Amniotic epithelial cell (primary cell): ENCODE measurements at regions not wholly inside any gene's neighbourhood (a gene's known extent, or its start where the extent isn't known, plus 50 kb on each side); places are given as distances from the start of the nearest gene placed in this dataset.
"Not testable (repeated sequence)": the region's sequence is repeated elsewhere in the genome, so short reads cannot be mapped to it uniquely, and the experiment has no call there.

Experiments used
- DNase-seq: peaks from one replicate; pipeline ENCODE4 v3.0.0-alpha.2; 2010; ENCODE audit warnings: low read depth

DNA sequence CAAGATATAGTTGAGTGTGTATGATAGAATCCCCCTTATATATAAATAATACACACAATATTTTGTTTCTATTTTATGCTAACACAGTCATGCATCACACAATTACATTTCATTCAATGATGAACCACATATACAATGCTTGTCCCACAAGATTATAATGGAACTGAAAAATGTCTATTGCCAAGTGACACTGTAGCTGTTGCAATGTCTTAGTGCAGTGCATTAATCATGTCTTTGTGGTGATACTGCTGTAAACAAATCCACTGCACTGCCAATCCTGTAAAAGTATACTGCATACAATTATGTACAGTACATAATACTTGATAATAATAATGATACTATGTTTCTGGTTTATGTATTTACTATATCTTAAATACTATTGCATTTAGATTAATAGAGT lies 512.1 kb upstream of the CNTN3 start:
- no peak for DNase-seq

- no peak for DNase-seq
Measured at GRCh38 chr3:75129101-75129500, 514.6 kb upstream of the CNTN3 start.

- DNase-seq = no peak
Measured at GRCh38 chr3:75136100-75136897, 521.8 kb upstream of the CNTN3 start.

GRCh38 chr3:75138345-75138744 lies 523.9 kb upstream of the CNTN3 start:
- DNase-seq = no peak

DNA sequence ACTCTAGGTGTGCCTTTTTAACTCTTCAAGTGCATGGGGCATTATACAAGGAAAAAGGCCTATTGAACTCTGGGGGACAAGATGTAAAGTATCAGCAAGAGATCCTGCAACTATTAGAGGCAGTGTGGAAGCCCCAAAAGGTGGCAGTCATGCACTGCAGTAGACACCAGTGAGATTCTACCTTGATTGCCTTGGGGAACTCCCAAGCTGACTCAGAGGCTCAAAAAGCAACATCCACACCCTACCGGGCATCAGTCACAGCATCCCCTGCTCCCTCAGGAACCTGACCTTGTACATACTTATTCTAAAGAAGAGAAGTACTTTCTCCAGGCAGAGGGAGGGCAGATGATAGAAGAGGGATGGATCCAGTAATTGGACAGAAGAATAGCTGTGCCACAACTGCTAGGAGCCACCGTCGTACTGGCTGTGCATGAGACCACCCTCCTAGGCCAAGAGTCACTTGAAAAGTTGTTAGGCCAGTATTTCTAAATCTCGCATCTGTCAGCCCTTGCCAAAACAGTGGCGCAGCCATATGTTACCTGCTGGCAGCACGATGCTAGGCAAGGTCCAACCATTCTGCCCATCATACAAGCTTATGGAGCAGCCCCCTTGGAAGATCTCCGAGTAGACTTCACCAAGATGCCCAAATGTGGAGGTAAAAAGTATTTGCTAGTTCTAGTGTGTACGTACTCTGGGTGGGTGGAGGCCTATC lies 523.1 kb upstream of the FRG2C start:
- no peak for DNase-seq

- DNase-seq = no peak
Measured at GRCh38 chr3:75144406-75144805, 519.7 kb upstream of the FRG2C start.

DNA sequence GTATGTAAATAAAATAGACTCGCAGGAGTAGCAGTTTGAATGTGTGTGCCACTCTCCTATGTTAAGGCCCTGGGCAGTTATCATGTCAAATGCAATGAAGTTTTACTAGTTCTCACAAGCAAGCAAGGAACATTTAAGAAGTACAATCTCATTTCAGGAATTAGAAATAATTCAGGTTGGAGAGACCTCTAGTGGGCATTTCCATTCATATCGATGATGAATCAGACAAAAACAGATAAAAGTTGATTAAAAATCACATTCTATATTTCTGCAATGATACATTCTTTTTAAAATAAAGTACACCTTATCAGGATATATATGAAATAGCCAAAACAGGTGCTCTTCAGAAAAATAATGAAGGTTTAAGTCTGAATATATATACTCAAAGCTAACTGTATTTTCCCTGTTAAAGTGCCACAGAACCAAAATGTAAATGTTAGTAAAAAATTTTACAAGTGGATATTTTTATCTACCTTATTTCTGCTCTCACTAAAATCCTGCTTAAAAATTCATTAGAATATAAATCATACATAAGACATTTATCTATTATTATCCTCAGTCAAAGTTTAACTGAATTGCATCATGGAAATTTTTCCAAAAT lies 492.4 kb upstream of the FRG2C start:
- DNase-seq = no peak

DNA sequence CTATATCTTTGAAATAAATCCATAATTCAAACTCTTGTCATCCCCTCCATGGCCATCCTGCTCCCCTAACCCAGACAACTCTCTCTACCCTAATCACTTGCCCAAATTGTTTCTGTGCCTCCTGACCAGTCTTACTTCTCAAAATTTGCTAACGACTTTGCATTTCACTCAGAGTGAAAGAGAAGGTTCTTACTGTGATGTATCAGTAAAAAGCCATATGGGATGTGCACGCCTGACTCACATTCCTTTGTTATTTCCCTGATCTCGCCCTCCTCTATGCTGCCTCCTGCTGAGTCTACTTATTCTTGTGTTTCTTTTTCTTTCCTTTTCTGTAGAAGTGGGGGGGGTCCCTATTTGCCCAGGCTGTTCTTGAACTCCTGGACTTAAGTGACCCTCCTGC lies 487.2 kb upstream of the FRG2C start:
- no peak for DNase-seq

DNA sequence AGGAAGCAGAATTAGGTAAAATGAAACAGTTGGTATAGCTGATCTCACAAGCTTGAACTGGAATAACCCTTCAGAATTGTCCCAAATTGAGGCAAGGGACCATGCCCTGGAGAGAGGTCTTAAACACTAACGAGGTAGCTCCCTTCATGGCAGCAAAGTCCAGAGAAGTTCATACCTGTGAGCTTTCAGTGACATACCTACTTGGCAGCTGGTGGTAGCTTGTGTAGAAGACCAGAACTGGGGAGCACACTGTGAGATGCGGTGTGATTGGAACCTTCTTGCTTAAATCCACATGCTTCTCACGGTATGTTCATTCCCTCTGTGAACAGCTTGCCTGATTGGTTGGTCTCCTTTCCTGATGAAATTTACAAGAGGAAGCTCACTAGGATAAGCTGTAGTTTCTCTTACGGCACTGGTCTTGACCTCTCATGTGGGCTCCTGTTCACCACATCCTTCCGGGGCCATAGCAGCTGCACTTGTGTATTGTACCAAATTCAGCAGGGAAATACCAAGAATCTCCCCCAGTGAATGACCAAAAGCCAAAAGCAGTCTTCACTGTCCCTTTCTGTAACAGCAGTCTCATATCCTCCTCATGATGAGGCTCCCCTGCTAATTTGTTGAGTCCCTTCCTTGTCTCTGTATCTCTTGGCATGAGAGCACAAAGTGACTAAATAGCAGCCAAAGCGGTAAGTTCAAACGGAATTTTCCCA lies 483.7 kb upstream of the FRG2C start:
- no peak for DNase-seq

GRCh38 chr3:75180945-75181298 lies 483.2 kb upstream of the FRG2C start:
- DNase-seq = no peak

DNA sequence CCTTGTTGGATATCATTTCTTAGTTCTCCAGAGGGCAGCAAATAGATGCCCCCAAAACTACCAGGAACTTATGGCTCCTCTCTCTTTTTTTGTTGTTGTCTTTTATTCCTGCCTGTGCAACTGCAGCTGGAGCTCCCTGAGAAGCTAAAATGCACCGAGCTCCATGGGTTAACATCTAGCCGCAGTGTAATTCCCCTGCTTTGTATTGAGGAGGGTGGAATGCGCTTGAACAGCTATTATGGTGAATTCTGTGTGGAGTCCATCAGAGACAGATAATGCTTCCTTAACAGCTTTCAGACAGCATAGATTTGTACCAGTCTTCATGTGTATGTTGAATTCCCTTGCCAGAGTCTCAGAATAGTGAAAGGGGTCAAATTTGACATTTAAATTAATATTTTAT lies 475.2 kb upstream of the FRG2C start:
- DNase-seq = no peak

DNA sequence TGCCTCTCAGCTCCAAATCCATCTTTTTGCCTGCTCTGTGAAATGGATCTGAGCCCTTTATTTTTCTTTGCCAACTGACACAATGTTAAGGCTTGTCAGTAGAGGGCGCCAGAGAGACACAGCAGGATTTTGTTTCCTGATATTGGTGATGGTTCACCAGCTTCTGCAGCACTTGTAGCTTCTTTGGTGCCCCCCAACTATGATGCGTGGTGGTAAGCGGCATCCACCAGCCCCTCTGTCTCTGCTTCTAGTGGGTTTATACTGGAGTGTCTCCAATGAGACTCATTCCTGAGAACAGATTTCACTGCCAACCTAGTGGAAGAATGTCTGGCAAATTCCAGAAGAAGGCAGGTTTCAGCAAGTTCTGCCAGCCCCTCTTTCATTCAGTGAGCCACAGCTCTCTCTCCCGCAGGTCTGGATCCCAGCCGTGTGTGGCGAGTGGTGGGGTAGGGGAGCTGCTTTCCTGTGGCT lies 471.9 kb upstream of the FRG2C start:
- peak; percentile 11 for DNase-seq

GRCh38 chr3:75193797-75194196 lies 470.3 kb upstream of the FRG2C start:
- no peak for DNase-seq

DNA sequence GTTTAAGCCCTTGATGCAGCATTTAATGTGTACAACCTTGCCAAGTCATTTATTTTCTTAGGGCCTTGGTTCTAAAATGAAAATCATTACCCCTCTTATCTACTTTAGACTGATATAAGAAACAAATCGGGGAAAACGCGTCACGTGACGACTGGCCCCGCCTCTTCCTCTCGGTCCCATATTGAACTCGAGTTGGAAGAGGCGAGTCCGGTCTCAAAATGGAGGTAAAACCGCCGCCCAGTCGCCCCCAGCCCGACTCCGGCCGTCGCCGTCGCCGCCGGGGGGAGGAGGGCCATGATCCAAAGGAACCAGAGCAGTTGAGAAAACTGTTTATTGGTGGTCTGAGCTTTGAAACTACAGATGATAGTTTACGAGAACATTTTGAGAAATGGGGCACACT lies 449.8 kb upstream of the FRG2C start:
- not testable (repeated sequence) for DNase-seq

- no peak for DNase-seq
Measured at GRCh38 chr3:75218577-75218976, 445.6 kb upstream of the FRG2C start.

DNA sequence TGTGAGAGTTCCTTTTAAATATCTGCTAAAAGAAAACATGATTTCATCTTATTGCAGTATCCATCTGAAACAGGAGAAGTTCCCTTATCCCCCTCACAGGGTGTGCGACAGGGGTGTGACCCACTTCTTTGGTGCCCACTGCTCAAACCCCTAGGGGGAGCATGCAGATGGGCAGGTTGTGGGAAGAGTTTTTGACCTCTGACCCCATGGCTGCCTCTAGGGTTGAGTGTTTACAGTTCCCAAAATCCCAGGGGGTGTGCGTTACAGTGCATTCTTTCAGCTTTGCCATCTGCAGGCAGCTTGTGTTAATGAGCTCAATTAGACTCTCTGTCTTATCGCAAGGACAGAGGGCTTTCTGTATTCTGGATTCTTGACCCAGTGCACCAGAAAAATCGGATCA lies 443.2 kb upstream of the FRG2C start:
- DNase-seq = no peak

DNA sequence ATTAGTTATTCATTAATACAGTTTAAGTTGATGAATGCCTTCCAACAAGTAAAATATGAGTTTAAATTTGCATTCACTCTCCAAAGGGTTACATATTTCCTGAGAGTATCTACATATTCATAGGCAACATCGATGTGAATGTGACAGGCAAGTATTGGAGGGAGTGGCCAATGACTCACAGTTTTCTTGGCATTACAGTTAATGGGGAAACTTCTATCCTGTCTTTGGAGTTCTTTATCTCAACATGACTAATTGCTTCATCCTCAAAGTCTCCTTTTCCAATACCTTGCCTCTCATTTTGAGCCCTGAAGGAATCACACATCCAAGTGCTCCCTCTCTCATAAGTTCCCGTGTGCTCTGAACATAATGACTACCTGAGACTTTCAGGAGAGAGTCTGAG lies 439.7 kb upstream of the FRG2C start:
- no peak for DNase-seq

- DNase-seq = no peak
Measured at GRCh38 chr3:75232216-75232615, 431.9 kb upstream of the FRG2C start.

- DNase-seq = no peak
Measured at GRCh38 chr3:75235631-75236030, 428.5 kb upstream of the FRG2C start.

- DNase-seq = no peak
Measured at GRCh38 chr3:75237053-75237452, 427.1 kb upstream of the FRG2C start.

DNA sequence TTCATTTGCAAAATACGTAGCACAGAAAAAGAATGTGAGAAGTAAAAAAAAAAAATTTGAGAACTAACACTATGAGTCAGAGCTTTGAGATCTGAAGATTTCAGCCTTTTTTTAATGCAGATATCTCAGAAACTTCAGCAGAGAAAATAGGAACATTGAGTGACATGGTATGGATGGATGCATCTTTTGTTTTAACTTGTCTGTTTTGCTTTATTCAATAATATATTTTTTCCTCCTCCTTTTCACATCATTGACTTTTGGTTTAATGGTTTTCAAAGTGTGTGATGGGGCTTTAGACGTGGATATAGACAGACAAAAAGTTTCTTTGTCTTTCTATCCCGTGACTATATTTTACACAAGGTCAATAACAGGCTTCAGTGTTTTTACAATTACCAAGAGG lies 426.7 kb upstream of the FRG2C start:
- DNase-seq = no peak

DNA sequence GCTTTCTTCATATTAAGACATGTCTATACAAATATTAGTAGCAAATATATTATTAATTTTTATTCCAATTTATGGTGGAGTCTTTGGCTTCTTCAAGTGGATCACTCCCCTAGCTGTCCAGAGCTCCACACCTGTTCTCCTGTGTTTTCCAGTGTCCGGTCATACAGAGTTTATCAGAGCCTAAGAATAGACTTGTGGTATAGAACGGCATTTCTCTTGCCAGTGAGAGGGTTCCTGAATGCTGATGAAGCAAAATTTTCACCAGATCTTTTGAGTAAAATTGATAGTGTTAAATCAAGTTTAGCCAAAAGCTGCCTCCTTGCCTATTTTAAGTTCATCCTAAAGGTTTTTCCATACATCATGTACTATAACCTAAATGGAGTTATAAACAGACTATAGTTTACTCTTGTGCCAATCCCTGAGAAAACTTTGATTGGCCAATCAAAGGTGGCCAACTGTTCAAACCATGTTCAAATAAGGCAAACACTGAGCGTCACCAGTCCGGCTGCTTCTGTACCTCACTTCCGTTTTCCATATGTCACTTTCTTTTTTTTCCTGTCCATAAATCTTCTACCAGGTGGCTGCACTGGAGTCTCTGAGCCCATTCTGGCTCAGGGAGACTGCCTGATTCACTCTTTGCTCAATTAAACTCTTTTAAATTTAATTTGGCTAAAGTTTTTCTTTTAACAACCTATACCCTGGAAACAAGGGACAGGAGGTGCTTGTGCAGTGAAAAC lies 422.7 kb upstream of the FRG2C start:
- not testable (repeated sequence) for DNase-seq
